Activated T-helper 2 cell treated with anti-CD3 and anti-CD28 coated beads, Interferon-gamma antibody, Interleukin-2, Interleukin-4, amounts not matched to agents 10 μg/mL and 5 μg/mL and 100 μg/mL, durations not matched to agents 14 hours and 24 hours and 36 hours (primary cell): ENCODE measurements at regions not wholly inside any gene's neighbourhood (a gene's known extent, or its start where the extent isn't known, plus 50 kb on each side); places are given as distances from the start of the nearest gene placed in this dataset.

Experiments used
- DNase-seq: peaks from one replicate; pipeline ENCODE4 v3.0.0; 2021; ENCODE audit warnings: low spot score
- H3K27ac Mint-ChIP-seq: one replicate; pipeline ENCODE4 v1.8.0; 2021; ENCODE audit warnings: mixed read lengths
- H3K27me3 Mint-ChIP-seq: one replicate; pipeline ENCODE4 v1.8.0; 2021; ENCODE audit warnings: low read depth, mixed read lengths
- H3K36me3 Mint-ChIP-seq: one replicate; pipeline ENCODE4 v1.8.0; 2021; ENCODE audit warnings: low read depth, mixed read lengths
- H3K4me1 Mint-ChIP-seq: one replicate; pipeline ENCODE4 v1.8.0; 2021; ENCODE audit warnings: low read depth, mixed read lengths
- H3K4me3 Mint-ChIP-seq: one replicate; pipeline ENCODE4 v1.8.0; 2021; ENCODE audit warnings: low read depth, mild to moderate bottlenecking, moderate library complexity, mixed read lengths
- H3K9me3 Mint-ChIP-seq: one replicate; pipeline ENCODE4 v1.8.0; 2021; ENCODE audit warnings: mixed read lengths
- intact Hi-C: fragments of 100-400 bp; cut with micrococcal nuclease; formaldehyde crosslinking; loops from one replicate; pipeline ENCODE4 v1.15.1; 2023

GRCh38 chr15:94066046-94066445 lies 165.3 kb upstream of the MCTP2 start:
- Mint-ChIP-seq H3K36me3 (no peaks in the 10 kb centered on the region), H3K27ac (no peak overlapping the region), H3K9me3 (no peaks in the 10 kb centered on the region), H3K27me3 (peaks cover 9% of the 10 kb centered on the region), H3K4me3 (no peak overlapping the region), H3K4me1 (no peaks in the 10 kb centered on the region)
- intact Hi-C loops: no loop called here
- no peak for DNase-seq

- no peaks in the 10 kb centered on the region for H3K9me3 Mint-ChIP-seq
- H3K36me3 Mint-ChIP-seq: no peaks in the 10 kb centered on the region
- intact Hi-C loops: no loop called here
- peaks cover 2% of the 10 kb centered on the region for H3K27me3 Mint-ChIP-seq
- H3K4me3 Mint-ChIP-seq: no peak overlapping the region
- DNase-seq: no peak
- H3K4me1 Mint-ChIP-seq: no peaks in the 10 kb centered on the region
- no peak overlapping the region for H3K27ac Mint-ChIP-seq
Measured at GRCh38 chr15:94064676-94065313, 166.6 kb upstream of the MCTP2 start.

DNA sequence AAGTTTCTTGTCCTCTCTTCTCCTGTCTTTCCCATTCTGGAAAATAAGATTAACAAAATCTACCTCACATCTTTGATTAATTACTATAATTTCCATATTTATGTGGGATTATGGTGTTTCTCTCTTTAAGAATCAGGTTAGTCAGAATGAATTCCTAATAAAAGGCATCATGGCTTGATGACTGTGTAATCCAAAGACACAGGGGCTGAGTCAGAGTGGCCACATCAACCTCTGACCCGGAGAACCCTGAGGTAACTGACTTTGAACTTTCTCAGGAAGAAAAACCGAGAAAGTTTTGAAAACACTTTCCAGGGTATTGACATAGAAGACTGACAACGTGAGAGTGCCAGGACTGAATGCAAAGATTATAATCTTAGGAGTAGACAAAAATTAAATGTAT lies 170.3 kb upstream of the MCTP2 start:
- Mint-ChIP-seq H3K9me3 (no peaks in the 10 kb centered on the region), H3K4me3 (no peak overlapping the region), H3K4me1 (no peaks in the 10 kb centered on the region), H3K27me3 (peaks cover 9% of the 10 kb centered on the region), H3K27ac (no peak overlapping the region), H3K36me3 (no peaks in the 10 kb centered on the region)
- no peak for DNase-seq
- intact Hi-C loops: no loop called here

- no peak overlapping the region for H3K4me3 Mint-ChIP-seq
- no peak for DNase-seq
- no peaks in the 10 kb centered on the region for H3K36me3 Mint-ChIP-seq
- no peak overlapping the region for H3K27ac Mint-ChIP-seq
- H3K27me3 Mint-ChIP-seq: peaks cover 9% of the 10 kb centered on the region
- intact Hi-C loops: no loop called here
- H3K9me3 Mint-ChIP-seq: no peaks in the 10 kb centered on the region
- H3K4me1 Mint-ChIP-seq: no peaks in the 10 kb centered on the region
Measured at GRCh38 chr15:94059013-94059587, 172.3 kb upstream of the MCTP2 start.

DNA sequence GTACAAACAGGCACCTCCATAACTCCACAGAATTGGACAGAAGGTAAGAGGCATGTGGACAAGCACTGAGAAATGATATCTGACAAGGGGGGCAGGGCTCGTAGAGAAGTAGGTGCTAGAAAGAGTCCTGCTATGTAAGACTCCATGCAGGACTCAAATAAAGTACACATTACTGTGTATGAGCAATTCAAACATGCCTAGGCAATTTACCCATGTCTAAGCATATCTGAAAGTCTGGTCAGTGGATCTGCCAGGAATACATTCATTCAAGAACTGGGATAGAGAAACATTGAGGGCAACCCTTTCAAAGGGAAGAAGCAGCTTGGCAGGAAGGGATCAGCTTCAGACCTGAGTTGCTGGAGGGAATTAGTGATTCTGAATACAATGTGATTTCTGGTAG lies 174.1 kb upstream of the MCTP2 start:
- Mint-ChIP-seq H3K4me3 (no peak overlapping the region), H3K36me3 (no peaks in the 10 kb centered on the region), H3K4me1 (no peaks in the 10 kb centered on the region), H3K9me3 (no peaks in the 10 kb centered on the region), H3K27me3 (peaks cover 9% of the 10 kb centered on the region), H3K27ac (no peak overlapping the region)
- intact Hi-C loops: no loop called here
- no peak for DNase-seq

DNA sequence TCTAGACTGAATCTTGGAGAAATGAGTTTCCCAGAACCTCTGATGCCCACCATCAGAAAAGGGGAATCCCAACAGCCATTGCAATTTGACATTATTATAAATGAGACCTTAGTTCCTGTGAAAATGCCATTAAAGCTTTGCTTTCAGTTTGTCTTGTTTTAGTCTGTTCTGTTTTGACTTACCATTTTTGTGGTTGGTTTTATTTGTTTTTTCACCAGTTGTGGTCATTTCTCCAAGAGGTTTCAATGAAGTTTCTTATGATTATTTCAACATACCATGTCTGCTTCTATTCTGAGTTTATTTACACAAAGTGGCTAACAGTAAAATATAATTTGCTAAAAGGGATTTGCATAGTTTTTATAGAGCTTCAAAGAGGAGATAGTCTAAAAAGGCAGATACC lies 175.0 kb upstream of the MCTP2 start:
- intact Hi-C loops: no loop called here

GRCh38 chr15:94053626-94054025 lies 177.7 kb upstream of the MCTP2 start:
- Mint-ChIP-seq H3K9me3 (no peaks in the 10 kb centered on the region), H3K27me3 (peaks cover 5% of the 10 kb centered on the region), H3K36me3 (no peaks in the 10 kb centered on the region), H3K27ac (no peak overlapping the region), H3K4me3 (no peak overlapping the region), H3K4me1 (no peaks in the 10 kb centered on the region)
- intact Hi-C loops: no loop called here
- no peak for DNase-seq

More for the DNA sequence above, 175.0 kb upstream of the MCTP2 start:
- no peak overlapping the region for H3K4me3 Mint-ChIP-seq
- H3K27ac Mint-ChIP-seq: no peak overlapping the region
- DNase-seq: no peak
- H3K27me3 Mint-ChIP-seq: peaks cover 9% of the 10 kb centered on the region
- H3K9me3 Mint-ChIP-seq: no peaks in the 10 kb centered on the region
- H3K36me3 Mint-ChIP-seq: no peaks in the 10 kb centered on the region
- no peaks in the 10 kb centered on the region for H3K4me1 Mint-ChIP-seq

- Mint-ChIP-seq H3K4me1 (no peaks in the 10 kb centered on the region), H3K27me3 (peaks cover 5% of the 10 kb centered on the region), H3K36me3 (no peaks in the 10 kb centered on the region), H3K9me3 (no peaks in the 10 kb centered on the region), H3K27ac (no peak overlapping the region), H3K4me3 (no peak overlapping the region)
- DNase-seq: no peak
- intact Hi-C loops: no loop called here
Measured at GRCh38 chr15:94052711-94053110, 178.7 kb upstream of the MCTP2 start.

DNA sequence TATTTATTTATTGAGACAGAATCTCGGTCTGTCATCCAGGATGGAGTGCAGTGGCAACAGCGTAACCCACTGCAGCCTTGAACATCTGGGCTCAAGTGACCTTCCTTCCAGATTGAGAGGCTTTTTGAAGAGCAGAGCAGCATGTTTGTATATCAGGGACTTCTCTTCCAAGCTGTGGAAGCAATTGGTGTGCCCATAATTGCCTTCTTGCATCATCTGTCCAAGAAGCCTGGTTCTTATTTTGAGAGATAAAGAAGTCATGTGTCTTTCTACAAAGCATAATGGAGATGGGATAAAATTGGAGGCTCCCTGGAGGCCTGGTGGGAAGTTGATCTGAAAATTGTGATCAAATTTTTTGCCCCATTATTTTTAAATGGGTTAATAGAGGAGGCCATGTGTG lies 183.8 kb upstream of the MCTP2 start:
- DNase-seq: no peak
- Mint-ChIP-seq H3K9me3 (no peaks in the 10 kb centered on the region), H3K36me3 (no peaks in the 10 kb centered on the region), H3K4me1 (no peaks in the 10 kb centered on the region), H3K4me3 (no peak overlapping the region), H3K27ac (no peak overlapping the region), H3K27me3 (no peaks in the 10 kb centered on the region)
- intact Hi-C loops: no loop called here

- H3K9me3 Mint-ChIP-seq: no peaks in the 10 kb centered on the region
- H3K4me1 Mint-ChIP-seq: no peaks in the 10 kb centered on the region
- peaks cover 6% of the 10 kb centered on the region for H3K27me3 Mint-ChIP-seq
- H3K4me3 Mint-ChIP-seq: no peak overlapping the region
- no peak overlapping the region for H3K27ac Mint-ChIP-seq
- no peaks in the 10 kb centered on the region for H3K36me3 Mint-ChIP-seq
- intact Hi-C loops: no loop called here
- DNase-seq: no peak
Measured at GRCh38 chr15:94042180-94042928, 189.0 kb upstream of the MCTP2 start.

DNA sequence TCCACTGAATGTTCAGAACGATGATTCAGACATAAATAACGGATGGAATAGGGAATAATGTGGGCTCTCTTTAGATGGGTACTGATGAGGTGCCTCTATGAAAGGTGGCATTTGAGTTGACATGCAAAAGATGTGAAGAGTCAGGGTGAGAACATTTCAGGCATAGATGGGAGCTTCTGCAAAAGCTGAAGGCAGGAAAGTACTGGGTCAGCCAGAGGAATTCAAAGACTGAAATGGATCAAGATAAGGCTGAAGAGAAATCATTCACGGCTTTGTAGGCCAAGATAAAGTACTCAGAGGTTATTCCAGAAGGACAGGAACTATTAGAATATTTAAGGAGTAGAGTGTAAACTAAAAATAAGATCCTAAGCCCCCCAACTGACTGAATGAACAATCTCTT lies 189.6 kb upstream of the MCTP2 start:
- Mint-ChIP-seq H3K4me1 (no peaks in the 10 kb centered on the region), H3K27ac (no peak overlapping the region), H3K4me3 (no peak overlapping the region), H3K9me3 (no peaks in the 10 kb centered on the region), H3K36me3 (no peaks in the 10 kb centered on the region), H3K27me3 (peaks cover 6% of the 10 kb centered on the region)
- DNase-seq: no peak
- intact Hi-C loops: no loop called here

DNA sequence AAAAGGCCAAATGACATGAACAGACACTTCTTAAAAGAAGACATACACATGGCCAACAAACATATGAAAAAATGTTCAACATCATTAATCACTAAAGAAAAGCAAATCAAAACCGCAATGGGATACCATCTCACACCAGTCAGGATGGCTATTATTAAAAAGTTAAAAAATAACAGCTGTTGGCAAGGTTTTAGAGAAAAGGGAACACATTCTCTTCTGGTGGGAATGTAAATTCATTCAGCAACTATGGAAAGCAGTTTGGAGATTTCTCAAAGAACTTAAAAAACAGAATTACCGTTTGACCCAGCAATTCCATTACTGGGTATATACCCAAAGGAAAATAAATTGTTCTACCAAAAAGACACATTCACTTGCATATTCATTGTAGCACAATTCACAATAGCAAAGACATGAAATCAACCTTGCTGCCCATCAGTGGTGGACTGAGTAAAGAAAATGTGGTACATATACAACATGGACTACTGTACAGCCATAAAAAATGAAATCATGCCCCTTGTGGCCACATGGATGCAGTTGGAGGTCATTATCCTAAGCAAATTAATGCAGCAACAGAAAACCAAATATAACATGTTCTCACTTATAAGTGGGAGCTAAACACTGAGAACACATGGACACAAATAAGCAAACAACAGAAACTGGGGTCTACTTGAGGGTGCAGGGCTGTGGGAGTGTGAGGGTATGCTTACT lies 190.7 kb upstream of the MCTP2 start:
- no peaks in the 10 kb centered on the region for H3K4me1 Mint-ChIP-seq
- no peaks in the 10 kb centered on the region for H3K36me3 Mint-ChIP-seq
- no peaks in the 10 kb centered on the region for H3K9me3 Mint-ChIP-seq
- H3K4me3 Mint-ChIP-seq: no peak overlapping the region
- intact Hi-C loops: no loop called here
- H3K27ac Mint-ChIP-seq: no peak overlapping the region
- H3K27me3 Mint-ChIP-seq: peaks cover 8% of the 10 kb centered on the region
- DNase-seq: no peak

- H3K27me3 Mint-ChIP-seq: peaks cover 8% of the 10 kb centered on the region
- DNase-seq: no peak
- H3K36me3 Mint-ChIP-seq: no peaks in the 10 kb centered on the region
- no peak overlapping the region for H3K4me3 Mint-ChIP-seq
- no peaks in the 10 kb centered on the region for H3K4me1 Mint-ChIP-seq
- H3K9me3 Mint-ChIP-seq: no peaks in the 10 kb centered on the region
- H3K27ac Mint-ChIP-seq: no peak overlapping the region
- intact Hi-C loops: no loop called here
Measured at GRCh38 chr15:94036156-94036555, 195.2 kb upstream of the MCTP2 start.
